ENCODE measurements at regions not wholly inside any gene's neighbourhood (a gene's known extent, or its start where the extent isn't known, plus 50 kb on each side); places are given as distances from the start of the nearest gene placed in this dataset.

DNA sequence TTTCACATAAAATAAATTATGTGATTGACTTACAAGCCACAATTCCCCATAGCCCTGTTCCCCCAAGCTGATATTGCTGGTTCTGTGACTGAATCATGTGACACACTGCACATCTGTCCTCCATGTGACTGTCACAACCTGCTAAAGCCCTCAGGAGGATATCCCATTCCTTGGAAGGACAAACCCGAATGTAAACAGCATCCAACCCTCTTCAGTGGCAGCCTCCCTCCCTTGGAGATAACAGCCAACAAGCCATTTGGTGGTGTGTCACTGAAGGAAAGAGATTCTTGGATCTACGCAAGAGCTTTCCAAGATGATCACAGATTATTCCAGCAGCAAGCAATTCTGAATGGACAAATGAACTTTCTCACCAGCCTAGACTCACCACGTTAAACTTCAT lies 153.9 kb upstream of the TIAM1 start (continued):
- TF ChIP-seq BRCA1 (IDR thresholded peaks at IDR 0.05; ENCODE audit: low read depth, low read length): no peak
- TF ChIP-seq EP300 (IDR thresholded peaks at IDR 0.05; ENCODE audit: borderline replicate concordance in 1 of 2, control insufficient read depth in 1 of 2, low read depth in 2 of 2, low read length in 2 of 2): no peak
- no peak for TF ChIP-seq YY1 (IDR thresholded peaks at IDR 0.05; ENCODE audit: low read depth, low read length)
- no peak for TF ChIP-seq SMC3 (IDR thresholded peaks at IDR 0.05; ENCODE audit: borderline replicate concordance, low read length)
- TF ChIP-seq MYC (IDR thresholded peaks at IDR 0.05; ENCODE audit: insufficient read depth, insufficient read length, insufficient replicate concordance, low read length, severe bottlenecking): no peak

DNA sequence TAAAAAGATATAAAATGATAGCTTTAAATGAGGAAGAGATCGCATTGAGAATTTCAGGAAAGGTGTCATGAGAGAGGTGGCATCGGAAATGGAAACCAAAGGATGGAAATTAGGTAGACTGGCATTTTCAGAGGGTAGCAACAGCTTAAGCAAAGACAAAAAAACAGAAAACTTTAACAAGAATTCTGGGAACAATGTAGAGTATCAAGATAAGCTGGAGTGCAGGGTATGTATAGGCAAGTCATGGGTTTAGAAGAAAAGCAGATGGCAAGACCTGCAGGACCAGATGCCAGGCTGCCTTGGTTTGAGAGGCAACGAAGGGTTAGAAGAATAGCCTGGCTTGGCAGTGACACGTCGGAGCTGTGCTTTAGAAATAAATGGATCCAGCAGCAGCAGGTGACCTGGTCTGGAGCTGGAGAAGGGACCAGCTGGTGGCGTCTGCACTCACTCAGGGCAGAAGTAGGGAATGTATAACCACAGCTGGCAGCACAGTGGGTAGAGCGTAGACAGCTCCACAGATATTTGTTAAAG lies 149.4 kb upstream of the TIAM1 start:
- FAIRE-seq: no peak
- CTCF ChIA-PET: interaction anchor here (0.5 to 1.2 kb wide), 3 partner anchors 55 to 298 kb away, joined by 3 to 4 read pairs (median 3); no protein-coding TSS in a partner anchor
- in situ Hi-C loops (cut with MboI): no loop called here
- no peak for TF ChIP-seq HDAC2 (IDR thresholded peaks at IDR 0.05)
- TF ChIP-seq GABPA (IDR thresholded peaks at IDR 0.05; ENCODE audit: low read depth): no peak
- no peak for TF ChIP-seq SMC3 (IDR thresholded peaks at IDR 0.05; ENCODE audit: borderline replicate concordance, low read length)
- no peak for TF ChIP-seq MTA2 (IDR thresholded peaks at IDR 0.05; ENCODE audit: low read depth)
- no peak for TF ChIP-seq SUPT20H (IDR thresholded peaks at IDR 0.05; ENCODE audit: borderline replicate concordance, control insufficient read depth, low read depth, low read length)
- TF ChIP-seq NFYA (IDR thresholded peaks at IDR 0.05; ENCODE audit: borderline replicate concordance, low read depth, low read length): no peak
- TF ChIP-seq, protein P1, sequence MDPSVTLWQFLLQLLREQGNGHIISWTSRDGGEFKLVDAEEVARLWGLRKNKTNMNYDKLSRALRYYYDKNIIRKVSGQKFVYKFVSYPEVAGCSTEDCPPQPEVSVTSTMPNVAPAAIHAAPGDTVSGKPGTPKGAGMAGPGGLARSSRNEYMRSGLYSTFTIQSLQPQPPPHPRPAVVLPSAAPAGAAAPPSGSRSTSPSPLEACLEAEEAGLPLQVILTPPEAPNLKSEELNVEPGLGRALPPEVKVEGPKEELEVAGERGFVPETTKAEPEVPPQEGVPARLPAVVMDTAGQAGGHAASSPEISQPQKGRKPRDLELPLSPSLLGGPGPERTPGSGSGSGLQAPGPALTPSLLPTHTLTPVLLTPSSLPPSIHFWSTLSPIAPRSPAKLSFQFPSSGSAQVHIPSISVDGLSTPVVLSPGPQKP (IDR thresholded peaks at IDR 0.05; ENCODE audit: low read depth, low read length): no peak
- TF ChIP-seq MEF2A (IDR thresholded peaks at IDR 0.05; ENCODE audit: insufficient read depth, low read depth, low read length): no peak
- no peak for TF ChIP-seq BHLHE40 (IDR thresholded peaks at IDR 0.05; ENCODE audit: borderline replicate concordance in 1 of 2, low read depth in 2 of 2, low read length in 1 of 2)
- TF ChIP-seq PAX8 (IDR thresholded peaks at IDR 0.05): no peak
- TF ChIP-seq, protein P2, sequence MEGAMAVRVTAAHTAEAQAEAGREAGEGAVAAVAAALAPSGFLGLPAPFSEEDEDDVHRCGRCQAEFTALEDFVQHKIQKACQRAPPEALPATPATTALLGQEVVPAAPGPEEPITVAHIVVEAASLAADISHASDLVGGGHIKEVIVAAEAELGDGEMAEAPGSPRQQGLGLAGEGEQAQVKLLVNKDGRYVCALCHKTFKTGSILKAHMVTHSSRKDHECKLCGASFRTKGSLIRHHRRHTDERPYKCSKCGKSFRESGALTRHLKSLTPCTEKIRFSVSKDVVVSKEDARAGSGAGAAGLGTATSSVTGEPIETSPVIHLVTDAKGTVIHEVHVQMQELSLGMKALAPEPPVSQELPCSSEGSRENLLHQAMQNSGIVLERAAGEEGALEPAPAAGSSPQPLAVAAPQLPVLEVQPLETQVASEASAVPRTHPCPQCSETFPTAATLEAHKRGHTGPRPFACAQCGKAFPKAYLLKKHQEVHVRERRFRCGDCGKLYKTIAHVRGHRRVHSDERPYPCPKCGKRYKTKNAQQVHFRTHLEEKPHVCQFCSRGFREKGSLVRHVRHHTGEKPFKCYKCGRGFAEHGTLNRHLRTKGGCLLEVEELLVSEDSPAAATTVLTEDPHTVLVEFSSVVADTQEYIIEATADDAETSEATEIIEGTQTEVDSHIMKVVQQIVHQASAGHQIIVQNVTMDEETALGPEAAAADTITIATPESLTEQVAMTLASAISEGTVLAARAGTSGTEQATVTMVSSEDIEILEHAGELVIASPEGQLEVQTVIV (IDR thresholded peaks at IDR 0.05; ENCODE audit: borderline replicate concordance, partially characterized antibody): no peak
- TF ChIP-seq ATF7 (IDR thresholded peaks at IDR 0.05; ENCODE audit: low read depth): no peak
- TF ChIP-seq RUNX3 (IDR thresholded peaks at IDR 0.05; ENCODE audit: low read length): no peak
- no peak for TF ChIP-seq MXI1 (IDR thresholded peaks at IDR 0.05; ENCODE audit: low read depth, low read length)
- no peak for TF ChIP-seq YY1 (IDR thresholded peaks at IDR 0.05; ENCODE audit: low read depth, low read length)
- no peak for TF ChIP-seq HDGF (IDR thresholded peaks at IDR 0.05)
- no peak for TF ChIP-seq ZNF24 (IDR thresholded peaks at IDR 0.05)

More for the DNA sequence above, 149.4 kb upstream of the TIAM1 start:
- RAD21 ChIA-PET (ENCODE audit: unreplicated experiment): no interaction called here
- no peaks in the 10 kb centered on the region for H3K36me3 ChIP-seq (ENCODE audit: control insufficient read depth in 2 of 2, insufficient read depth in 2 of 2, low read length in 1 of 2)
- intact Hi-C loops (cut with micrococcal nuclease; ENCODE audit: unreplicated experiment): no loop called here
- POLR2A ChIA-PET: no interaction called here
- no peak overlapping the region for H3K27ac ChIP-seq (ENCODE audit: control insufficient read depth, insufficient read depth)
- H3K4me2 ChIP-seq (ENCODE audit: control insufficient read depth, insufficient read depth): no peak overlapping the region
- no peaks in the 10 kb centered on the region for H3K79me2 ChIP-seq (ENCODE audit: control insufficient read depth, insufficient read depth, low read length)
- H4K20me1 ChIP-seq (ENCODE audit: control insufficient read depth, insufficient read depth): no peaks in the 10 kb centered on the region
- ATAC-seq (no peak), DNase-seq (ENCODE audit: low read depth, low spot score) (no peak)
- H3K9ac ChIP-seq (ENCODE audit: control insufficient read depth, insufficient read depth, low read length): no peak overlapping the region
- no peaks in the 10 kb centered on the region for H3K4me1 ChIP-seq (ENCODE audit: control insufficient read depth, insufficient read depth, low read length)
- H3K9me3 ChIP-seq (replicated peaks; ENCODE audit: control insufficient read depth, insufficient read depth, low read length): no peaks in the 10 kb centered on the region
- H3K4me3 ChIP-seq: no peak overlapping the region
- SMC1A ChIA-PET (ENCODE audit: uncharacterized antibody, unreplicated experiment): interaction anchor here (0.6 kb wide), 1 partner anchor 294 kb away, joined by 3 read pairs; no protein-coding TSS in a partner anchor
- H2AFZ ChIP-seq (ENCODE audit: control insufficient read depth, low read depth, low read length): no peak overlapping the region
- WGBS (ENCODE audit: insufficient coverage, insufficient replicate concordance, low lambda C conversion rate, missing lambda C conversion rate): 43% methylated on average over 7 of the region's 7 CpGs
- no TSS peak for BruUV-seq (replicated peaks)
- H3K27me3 ChIP-seq (replicated peaks in 1 of 2; ENCODE audit: control insufficient read depth in 2 of 2, insufficient read depth in 2 of 2, low read length in 1 of 2): no peaks in the 10 kb centered on the region
